T-cell (primary cell): ENCODE measurements at regions not wholly inside any gene's neighbourhood (a gene's known extent, or its start where the extent isn't known, plus 50 kb on each side); places are given as distances from the start of the nearest gene placed in this dataset.

Experiments used
- ATAC-seq, 4 experiments: fragments of 200-7000 bp in 3 of 4; fragments of 150-1000 bp in 1 of 4; cut with Tn5 transposase; replicated peaks in 1 of 4; 1 replicate in 3 of 4; 2 replicates in 1 of 4; pipeline ENCODE4 v1.10.0; 2021; ENCODE audit warnings: moderate library complexity in 3 of 4, mild to moderate bottlenecking in 2 of 4, moderate number of reproducible peaks in 1 of 4
- CTCF ChIA-PET, 2 donors: fragments of 300-600 bp; sonication (Branson Sonifier 250); formaldehyde crosslinking; loops; one replicate each; lab custom pipeline; 2022; ENCODE audit warnings: antibody characterized with exemption in 2 of 2; lab: Charles Lee
- POLR2A ChIA-PET, 2 donors: fragments of 300-600 bp; sonication (Branson Sonifier 250); formaldehyde crosslinking; loops; one replicate each; lab custom pipeline; 2022; ENCODE audit warnings: antibody characterized with exemption in 2 of 2; lab: Charles Lee
- DNase-seq, 35 experiments: peaks; one replicate each; pipeline versions ENCODE4 v3.0.0 to v3.0.0-alpha.2; 2013 to 2023
- H3K27ac ChIP-seq: one replicate; pipeline ENCODE4 v1.5.1; 2013; ENCODE audit warnings: low read length
- H3K27me3 ChIP-seq, 2 experiments: replicated peaks in 1 of 2; 1 replicate in 1 of 2; 2 replicates in 1 of 2; pipeline versions ENCODE4 v1.6.1 to v1.7.0; 2013; ENCODE audit warnings: low read length in 1 of 2, mixed read lengths in 1 of 2; ENCODE audit not compliant: control insufficient read depth in 2 of 2, insufficient read depth in 2 of 2; ENCODE audit errors: extremely low read depth in 1 of 2
- H3K36me3 ChIP-seq, 2 donors: 1 replicate in 1 of 2; 2 replicates in 1 of 2; pipeline versions ENCODE4 v1.6.1 to v1.7.0; 2013; ENCODE audit warnings: low read length in 1 of 2; ENCODE audit not compliant: control insufficient read depth in 2 of 2, insufficient read depth in 1 of 2; ENCODE audit errors: extremely low read depth in 1 of 2
- H3K4me1 ChIP-seq, 2 experiments: 1 replicate in 1 of 2; 2 replicates in 1 of 2; pipeline versions ENCODE4 v1.6.1 to v1.7.0; 2013; ENCODE audit warnings: low read length in 2 of 2, mixed read lengths in 1 of 2; ENCODE audit not compliant: insufficient read depth in 2 of 2, control insufficient read depth in 1 of 2; ENCODE audit errors: extremely low read depth in 1 of 2
- H3K4me3 ChIP-seq, 2 donors: 1 replicate in 1 of 2; 2 replicates in 1 of 2; pipeline versions ENCODE4 v1.5.1 to v1.7.0; 2013; ENCODE audit warnings: mild to moderate bottlenecking in 2 of 2, low read length in 1 of 2, moderate library complexity in 1 of 2; ENCODE audit not compliant: control insufficient read depth in 1 of 2; ENCODE audit errors: extremely low read depth in 1 of 2
- H3K9me3 ChIP-seq: 2 replicates; pipeline ENCODE4 v1.7.0; 2013
- H3K27ac Mint-ChIP-seq, 2 donors: one replicate each; pipeline ENCODE4 v1.8.0; 2020 to 2021; ENCODE audit warnings: mild to moderate bottlenecking in 2 of 2, mixed read lengths in 2 of 2
- H3K27me3 Mint-ChIP-seq, 2 donors: one replicate each; pipeline ENCODE4 v1.8.0; 2021 to 2022; ENCODE audit warnings: mixed read lengths in 2 of 2
- H3K36me3 Mint-ChIP-seq: one replicate; pipeline ENCODE4 v1.8.0; 2021; ENCODE audit warnings: mixed read lengths
- H3K4me1 Mint-ChIP-seq, 3 donors: one replicate each; pipeline ENCODE4 v1.8.0; 2020 to 2022; ENCODE audit warnings: mixed read lengths in 3 of 3, mild to moderate bottlenecking in 1 of 3
- H3K4me3 Mint-ChIP-seq, 3 donors: one replicate each; pipeline ENCODE4 v1.8.0; 2020 to 2022; ENCODE audit warnings: mild to moderate bottlenecking in 3 of 3, mixed read lengths in 3 of 3, moderate library complexity in 3 of 3
- H3K9me3 Mint-ChIP-seq, 3 donors: one replicate each; pipeline ENCODE4 v1.8.0; 2020 to 2022; ENCODE audit warnings: mixed read lengths in 3 of 3
- WGBS: methylation state at CpG from one replicate; pipeline ENCODE4 v1.1.5; 2013; ENCODE audit warnings: missing lambda C conversion rate; ENCODE audit not compliant: insufficient coverage; 5-methylcytosine and 5-hydroxymethylcytosine counted together

- no peak for ATAC-seq
- ChIA-PET CTCF (no interaction called here), POLR2A (no interaction called here)
- Histone ChIP-seq H3K36me3 (no peaks in the 10 kb centered on the region), H3K9me3 (no peaks in the 10 kb centered on the region), H3K27ac (no peak overlapping the region), H3K4me3 (no peak overlapping the region), H3K27me3 (no peaks in the 10 kb centered on the region), H3K4me1 (no peaks in the 10 kb centered on the region)
- Mint-ChIP-seq H3K4me1 (no peaks in the 10 kb centered on the region), H3K36me3 (no peaks in the 10 kb centered on the region), H3K27me3 (peaks cover 4 to 6% of the 10 kb centered on the region in 2 donors), H3K9me3 (no peaks in the 10 kb centered on the region), H3K27ac (no peak overlapping the region), H3K4me3 (no peak overlapping the region)
- WGBS: 100% methylated on average over 1 of the region's 1 CpG
- no peak for DNase-seq
Observed at GRCh38 chr5:96031811-96032261, 70.2 kb upstream of the ELL2 start.

GRCh38 chr5:96031180-96031579, 69.5 kb upstream of the ELL2 start:
- Mint-ChIP-seq H3K27ac (no peak overlapping the region), H3K4me3 (no peak overlapping the region), H3K4me1 (no peaks in the 10 kb centered on the region), H3K9me3 (no peaks in the 10 kb centered on the region), H3K36me3 (no peaks in the 10 kb centered on the region), H3K27me3 (peaks cover 4 to 9% of the 10 kb centered on the region in 2 donors)
- WGBS: no CpG with 5 or more reads among the region's 2 CpGs
- no peak overlapping the region for H3K4me3 ChIP-seq
- ATAC-seq: no peak
- no peaks in the 10 kb centered on the region for H3K36me3 ChIP-seq
- POLR2A ChIA-PET: no interaction called here
- no peaks in the 10 kb centered on the region for H3K9me3 ChIP-seq
- no peaks in the 10 kb centered on the region for H3K27me3 ChIP-seq
- no peak overlapping the region for H3K27ac ChIP-seq
- DNase-seq: no peak
- CTCF ChIA-PET: no interaction called here
- no peaks in the 10 kb centered on the region for H3K4me1 ChIP-seq

GRCh38 chr5:96026406-96027041, 64.9 kb upstream of the ELL2 start:
- Mint-ChIP-seq H3K27me3 (peaks cover 0 to 8% of the 10 kb centered on the region in 2 donors), H3K27ac (no peak overlapping the region), H3K9me3 (no peaks in the 10 kb centered on the region), H3K36me3 (no peaks in the 10 kb centered on the region), H3K4me1 (no peaks in the 10 kb centered on the region), H3K4me3 (no peak overlapping the region)
- DNase-seq (no peak), ATAC-seq (no peak)
- Histone ChIP-seq H3K4me3 (no peak overlapping the region), H3K27ac (no peak overlapping the region), H3K36me3 (no peaks in the 10 kb centered on the region), H3K27me3 (no peaks in the 10 kb centered on the region), H3K4me1 (no peaks in the 10 kb centered on the region), H3K9me3 (no peaks in the 10 kb centered on the region)
- WGBS: no CpG with 5 or more reads among the region's 2 CpGs
- ChIA-PET CTCF (no interaction called here), POLR2A (no interaction called here)

GRCh38 chr5:96024683-96025475, 63.2 kb upstream of the ELL2 start:
- peaks cover 0 to 8% of the 10 kb centered on the region in 2 donors for H3K27me3 Mint-ChIP-seq
- Histone ChIP-seq H3K4me1 (no peaks in the 10 kb centered on the region), H3K9me3 (no peaks in the 10 kb centered on the region), H3K4me3 (no peak overlapping the region), H3K27me3 (no peaks in the 10 kb centered on the region), H3K27ac (no peak overlapping the region), H3K36me3 (no peaks in the 10 kb centered on the region)
- ChIA-PET CTCF (interaction anchor here in 1 of 2 donors (0.7 kb wide), 2 partner anchors 74 to 166 kb away, joined by 3 read pairs; no protein-coding TSS in a partner anchor), POLR2A (no interaction called here)
- no peaks in the 10 kb centered on the region for H3K36me3 Mint-ChIP-seq
- no peaks in the 10 kb centered on the region for H3K9me3 Mint-ChIP-seq
- DNase-seq: no peak
- no peak overlapping the region for H3K27ac Mint-ChIP-seq
- H3K4me3 Mint-ChIP-seq: no peak overlapping the region
- WGBS: no CpG with 5 or more reads among the region's 6 CpGs
- H3K4me1 Mint-ChIP-seq: no peaks in the 10 kb centered on the region
- no peak for ATAC-seq

- Histone ChIP-seq H3K36me3 (no peaks in the 10 kb centered on the region), H3K4me1 (no peaks in the 10 kb centered on the region), H3K27me3 (no peaks in the 10 kb centered on the region), H3K4me3 (no peak overlapping the region), H3K27ac (no peak overlapping the region), H3K9me3 (no peaks in the 10 kb centered on the region)
- Mint-ChIP-seq H3K27ac (no peak overlapping the region), H3K4me1 (no peaks in the 10 kb centered on the region), H3K36me3 (no peaks in the 10 kb centered on the region), H3K9me3 (no peaks in the 10 kb centered on the region), H3K27me3 (peaks cover 0 to 8% of the 10 kb centered on the region in 2 donors), H3K4me3 (no peak overlapping the region)
- 60% methylated on average over 1 of the region's 2 CpGs for WGBS
- ChIA-PET CTCF (no interaction called here), POLR2A (no interaction called here)
- DNase-seq (no peak), ATAC-seq (no peak)
Observed at GRCh38 chr5:96023518-96023917, 61.9 kb upstream of the ELL2 start.

GRCh38 chr5:96022971-96023370, 61.3 kb upstream of the ELL2 start:
- H3K27ac Mint-ChIP-seq: no peak overlapping the region
- H3K9me3 Mint-ChIP-seq: no peaks in the 10 kb centered on the region
- Histone ChIP-seq H3K9me3 (no peaks in the 10 kb centered on the region), H3K4me1 (no peaks in the 10 kb centered on the region), H3K4me3 (no peak overlapping the region), H3K27ac (no peak overlapping the region), H3K27me3 (no peaks in the 10 kb centered on the region), H3K36me3 (no peaks in the 10 kb centered on the region)
- ChIA-PET POLR2A (no interaction called here), CTCF (no interaction called here)
- DNase-seq (no peak), ATAC-seq (no peak)
- H3K36me3 Mint-ChIP-seq: no peaks in the 10 kb centered on the region
- H3K4me3 Mint-ChIP-seq: no peak overlapping the region
- no CpG with 5 or more reads among the region's 1 CpG for WGBS
- peaks cover 0 to 8% of the 10 kb centered on the region in 2 donors for H3K27me3 Mint-ChIP-seq
- H3K4me1 Mint-ChIP-seq: no peaks in the 10 kb centered on the region
